GM21576 (cell line): ENCODE measurements at regions not wholly inside any gene's neighbourhood (a gene's known extent, or its start where the extent isn't known, plus 50 kb on each side); places are given as distances from the start of the nearest gene placed in this dataset.
"Not testable (repeated sequence)": the region's sequence is repeated elsewhere in the genome, so short reads cannot be mapped to it uniquely, and the experiment has no call there.

ENCODE experiments used
- ATAC-seq: cut with Tn5 transposase; IDR thresholded peaks from one replicate; pipeline ENCODE4 v1.9.1; 2021; ENCODE audit warnings: mild to moderate bottlenecking, moderate library complexity; ENCODE audit not compliant: unreplicated experiment

- no peak for ATAC-seq
Measured at GRCh38 chr3:144564011-144564410, 592.4 kb downstream of the DIPK2A start.

- ATAC-seq = no peak
Measured at GRCh38 chr3:144566320-144566719, 594.7 kb downstream of the DIPK2A start.

- ATAC-seq = no peak
Measured at GRCh38 chr3:144569651-144570050, 598.0 kb downstream of the DIPK2A start.

- no peak for ATAC-seq
Measured at GRCh38 chr3:144583871-144584270, 612.2 kb downstream of the DIPK2A start.

GRCh38 chr3:144585408-144585807 lies 613.8 kb downstream of the DIPK2A start:
- no peak for ATAC-seq

DNA sequence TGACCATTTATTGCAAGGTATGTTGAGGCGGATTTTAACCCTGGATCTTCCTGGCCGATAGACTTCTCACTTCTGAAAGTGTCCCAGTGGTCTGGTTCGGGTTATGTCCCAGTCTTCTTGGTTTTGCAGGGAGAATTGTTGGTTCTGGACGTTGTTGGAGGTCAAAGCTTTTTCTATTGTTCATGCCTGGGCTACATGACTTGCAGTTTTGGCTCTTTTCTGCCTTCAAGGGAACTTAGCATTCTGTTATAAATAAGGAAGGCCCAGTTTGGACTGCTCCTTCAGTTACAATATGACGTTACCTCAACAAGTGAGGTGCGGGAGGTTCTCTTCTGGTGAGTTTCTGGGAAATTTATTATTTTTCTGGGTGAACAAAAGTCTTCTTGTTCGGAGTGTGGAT lies 614.3 kb downstream of the DIPK2A start:
- ATAC-seq = no peak

- ATAC-seq = no peak
Measured at GRCh38 chr3:144586382-144586781, 614.8 kb downstream of the DIPK2A start.

DNA sequence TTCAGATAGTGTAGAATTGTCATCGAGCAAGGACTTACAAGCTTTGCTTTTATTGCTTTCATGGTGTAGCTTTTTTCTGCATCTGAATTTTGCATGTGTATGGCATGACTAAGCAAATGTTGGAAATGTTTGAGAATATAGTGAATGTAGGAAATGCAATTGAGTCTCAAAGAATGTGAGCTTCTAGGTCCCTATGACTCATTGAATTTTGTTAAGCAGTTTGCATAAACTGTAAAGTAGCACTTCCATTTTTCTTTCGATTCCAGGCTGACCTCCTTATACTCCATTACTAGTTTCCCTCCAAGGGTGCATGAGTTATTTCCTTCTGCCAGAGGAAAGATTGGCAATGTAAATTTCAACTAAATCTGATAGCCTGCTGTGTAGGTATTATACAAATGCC lies 619.2 kb downstream of the DIPK2A start:
- no peak for ATAC-seq

DNA sequence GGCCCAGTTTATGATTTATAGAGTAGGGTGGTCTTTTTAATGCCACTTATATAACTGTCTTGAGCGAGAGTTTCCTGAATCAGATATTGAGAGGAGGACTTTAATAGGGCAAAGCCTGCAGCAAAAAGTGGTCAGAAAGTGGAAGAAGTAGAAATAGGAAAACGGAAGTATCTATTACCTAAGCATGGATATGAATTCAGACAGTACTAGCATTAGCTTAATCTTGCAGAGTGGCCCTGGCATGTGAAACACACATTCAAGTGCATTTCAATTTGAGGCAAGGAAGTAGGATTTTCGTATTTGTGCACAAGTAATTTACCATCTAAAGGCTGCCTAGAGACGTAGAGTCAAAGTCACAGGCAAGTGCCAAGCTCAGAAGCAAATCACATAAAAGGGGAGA lies 622.3 kb downstream of the DIPK2A start:
- no peak for ATAC-seq

DNA sequence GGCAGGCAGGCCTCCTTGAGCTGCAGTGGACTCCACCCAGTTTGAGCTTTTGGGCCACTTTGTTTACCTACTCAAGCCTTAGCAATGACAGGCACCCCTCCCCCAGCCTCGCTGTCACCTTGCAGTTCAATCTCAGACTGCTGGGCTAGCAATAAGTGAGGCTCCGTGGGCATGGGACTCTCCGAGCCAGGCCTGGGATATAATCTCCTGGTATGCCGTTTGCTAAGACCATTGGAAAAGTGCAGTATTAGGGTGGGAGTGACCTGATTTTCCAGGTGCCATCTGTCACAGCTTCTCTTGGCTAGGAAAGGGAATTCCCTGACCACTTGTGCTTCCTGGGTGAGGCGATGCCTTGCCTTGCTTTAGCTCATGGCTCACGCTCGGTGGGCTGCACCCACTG lies 648.6 kb downstream of the DIPK2A start:
- not testable (repeated sequence) for ATAC-seq

DNA sequence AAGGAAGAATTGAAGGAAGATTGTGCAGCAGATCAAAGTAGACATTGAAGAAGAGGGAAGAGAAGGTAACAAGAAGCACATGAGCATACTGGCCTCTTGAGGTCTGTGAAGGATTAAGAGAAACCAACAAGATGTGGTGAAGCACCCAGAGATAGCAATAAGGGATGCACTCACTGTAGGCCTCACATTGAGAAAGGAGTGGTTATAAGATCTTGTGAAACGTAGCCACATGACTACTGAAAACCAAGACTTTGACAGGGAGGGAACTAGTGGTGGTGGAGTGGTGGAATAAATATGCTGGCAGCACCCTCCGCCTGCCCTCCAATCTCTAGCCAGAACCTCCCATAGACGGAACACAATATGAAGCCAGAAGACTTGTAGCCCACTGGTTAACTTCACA lies 651.2 kb downstream of the DIPK2A start:
- no peak for ATAC-seq

DNA sequence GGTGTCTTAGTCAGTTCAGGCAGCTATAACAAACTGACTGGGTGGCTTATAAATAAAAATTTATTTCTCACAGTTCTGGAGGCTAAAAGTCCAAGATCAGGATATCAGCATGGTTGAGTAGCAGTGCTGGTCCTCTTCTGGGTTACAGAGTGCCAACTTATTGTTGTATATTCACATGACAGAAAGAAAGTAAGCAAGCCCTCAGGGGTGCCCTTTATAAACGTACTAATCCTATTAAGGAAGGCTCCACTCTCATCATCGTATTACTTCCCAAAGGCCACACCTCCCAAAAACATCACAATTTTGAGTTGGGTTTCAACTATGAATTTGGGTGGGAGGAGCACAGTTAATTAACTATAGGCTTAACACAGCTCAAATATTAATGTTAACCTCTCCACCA lies 653.0 kb downstream of the DIPK2A start:
- no peak for ATAC-seq

DNA sequence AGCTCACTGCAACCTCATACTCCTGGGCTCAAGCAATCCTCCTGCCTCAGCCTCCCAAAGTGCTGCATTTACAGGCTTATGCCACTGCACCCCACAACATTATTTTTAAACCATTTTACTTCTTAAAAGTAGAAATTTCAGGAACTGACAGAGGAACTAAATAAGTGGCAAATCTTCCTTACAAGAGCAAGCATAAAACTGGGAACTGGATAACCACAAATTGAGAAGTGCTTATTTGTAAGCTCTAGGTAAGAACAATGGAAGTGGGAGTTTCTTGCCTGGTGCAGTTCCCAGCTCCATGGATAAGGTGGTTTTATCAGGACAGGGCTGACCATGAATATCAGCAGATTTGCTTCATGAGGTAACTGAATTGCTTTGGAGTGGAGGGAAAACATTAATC lies 655.2 kb downstream of the DIPK2A start:
- no peak for ATAC-seq

DNA sequence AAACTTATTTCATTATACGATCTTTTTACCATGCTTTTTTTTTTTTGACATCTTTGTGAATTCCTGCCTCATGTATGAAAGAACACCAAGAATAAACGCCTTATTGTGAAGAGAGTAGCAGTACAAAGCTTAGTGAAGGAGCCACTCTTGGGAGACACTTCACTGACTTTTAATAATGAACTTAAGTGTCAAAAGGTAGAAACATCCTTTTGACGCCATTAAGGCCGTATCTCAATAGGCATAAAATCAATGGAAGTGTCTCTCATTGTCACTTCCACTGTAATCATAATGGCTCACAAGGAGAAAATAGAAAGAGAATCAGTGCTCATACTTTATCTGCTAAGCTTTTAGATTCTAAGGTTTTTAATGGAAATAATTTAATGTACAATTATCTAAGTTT lies 657.8 kb downstream of the DIPK2A start:
- ATAC-seq = no peak

DNA sequence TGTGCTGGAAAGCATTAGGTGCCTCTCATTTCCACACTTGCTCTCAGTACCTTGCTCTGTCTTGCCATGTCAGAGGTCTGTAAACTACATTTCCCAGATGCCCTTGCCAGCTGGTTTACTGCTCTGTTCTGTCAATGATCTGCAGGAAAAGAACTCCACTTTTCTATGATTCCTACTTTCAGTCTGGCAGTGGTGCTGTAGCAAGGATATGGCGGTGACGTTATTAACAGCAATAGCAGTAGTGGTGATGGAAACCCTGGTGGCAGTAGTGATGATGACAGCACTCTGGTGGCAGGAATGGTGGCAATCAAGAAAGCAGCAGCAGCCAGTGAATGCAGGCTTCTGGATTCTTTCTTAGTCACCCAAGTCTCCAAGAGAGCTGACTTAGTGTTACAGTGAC lies 665.2 kb downstream of the DIPK2A start:
- ATAC-seq = no peak

GRCh38 chr3:144638009-144638408 lies 666.4 kb downstream of the DIPK2A start:
- ATAC-seq = no peak

DNA sequence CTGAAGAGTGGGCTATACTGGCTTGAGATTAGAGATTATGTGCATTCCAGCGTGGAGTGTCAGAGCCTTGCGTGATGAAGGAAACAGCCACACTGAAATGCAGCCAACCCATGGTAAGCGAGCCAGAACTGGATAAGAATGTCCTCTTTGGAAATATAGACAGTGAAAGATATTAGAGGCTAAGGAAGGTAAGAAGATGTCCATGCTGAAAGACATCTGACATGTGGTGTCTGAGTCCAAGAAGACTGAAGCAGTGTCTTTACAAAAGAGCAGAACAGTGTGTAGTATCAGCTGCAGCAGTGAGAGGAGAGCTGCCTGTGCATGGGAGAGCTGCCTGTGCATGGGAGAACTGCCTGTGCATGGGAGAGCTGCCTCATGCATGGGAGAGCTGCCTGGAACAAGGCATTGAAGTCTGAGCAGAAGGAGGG lies 672.2 kb downstream of the DIPK2A start:
- no peak for ATAC-seq

DNA sequence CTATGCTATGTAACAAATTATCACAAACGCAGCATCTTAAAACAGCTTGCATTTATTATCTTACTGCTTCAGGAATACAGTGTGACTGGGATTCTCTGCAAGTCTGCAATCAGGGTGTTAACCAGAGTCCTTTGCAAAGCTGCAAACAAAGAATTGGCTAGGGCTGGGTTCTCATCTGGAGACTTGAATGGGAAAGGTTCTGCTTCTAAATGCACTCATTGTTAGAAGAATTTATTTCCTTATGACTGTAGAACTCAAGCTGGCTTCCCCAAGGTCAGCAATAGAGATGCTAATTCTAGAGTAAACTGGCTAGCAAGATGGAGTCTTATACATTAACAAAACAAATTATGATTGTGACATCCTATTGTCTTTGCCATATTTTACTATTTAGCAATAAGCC lies 673.7 kb downstream of the DIPK2A start:
- no peak for ATAC-seq

DNA sequence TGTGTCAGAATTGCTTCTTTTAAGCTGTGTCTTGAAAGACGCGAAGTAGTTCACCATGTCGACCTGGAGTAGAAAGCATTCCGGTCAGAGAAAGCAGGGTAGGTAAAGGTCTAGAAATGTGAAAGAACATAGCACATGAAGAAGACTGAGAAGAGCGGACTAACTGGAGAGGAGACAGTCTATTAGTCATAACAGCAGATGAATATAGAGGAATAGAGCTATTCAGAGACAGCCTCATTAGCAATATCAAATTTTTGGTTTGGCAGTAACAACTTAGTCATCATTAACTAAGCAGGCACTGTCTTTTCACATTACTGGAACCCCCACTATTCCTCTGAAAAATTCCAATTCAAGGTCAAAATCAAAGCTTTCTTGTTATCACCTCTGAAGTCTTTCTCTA lies 678.8 kb downstream of the DIPK2A start:
- ATAC-seq = no peak

DNA sequence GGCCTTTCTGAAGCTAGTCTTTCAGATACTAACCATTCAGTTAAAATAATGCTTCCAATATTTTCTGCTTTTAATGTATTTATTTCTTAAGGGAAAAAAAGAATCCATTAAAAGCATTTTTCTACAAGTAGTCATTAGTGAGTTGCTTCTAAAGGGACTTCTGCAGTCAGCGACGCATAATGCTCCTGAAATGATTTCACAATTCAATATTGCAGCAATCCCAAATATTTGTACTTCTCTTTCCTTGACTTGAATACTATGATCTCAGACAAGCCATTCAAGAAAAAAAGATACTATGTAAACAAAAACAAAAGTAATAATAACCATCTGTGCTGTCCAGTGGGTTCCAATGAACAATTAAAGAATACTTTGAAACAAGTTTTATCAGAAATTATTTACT lies 681.0 kb downstream of the DIPK2A start:
- no peak for ATAC-seq

DNA sequence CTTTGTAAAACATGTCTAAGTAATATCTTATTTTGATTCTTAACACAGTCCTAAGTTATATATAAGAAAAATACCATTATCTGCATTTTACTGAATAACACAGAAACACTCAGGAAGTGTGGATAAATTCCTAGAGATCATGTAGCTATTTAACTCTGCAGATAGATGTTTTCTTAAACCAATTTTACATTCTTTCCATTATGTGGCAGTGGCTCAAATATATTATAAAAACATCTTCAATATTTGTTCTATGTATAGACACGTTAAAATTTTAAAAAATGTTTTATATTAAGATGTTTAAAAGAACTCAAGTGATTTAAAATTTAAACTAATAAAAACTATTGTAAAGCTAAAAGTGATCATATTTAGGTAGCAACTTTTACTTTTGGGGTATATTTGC lies 683.8 kb downstream of the DIPK2A start:
- ATAC-seq = no peak

- no peak for ATAC-seq
Measured at GRCh38 chr3:144660186-144660585, 688.6 kb downstream of the DIPK2A start.

DNA sequence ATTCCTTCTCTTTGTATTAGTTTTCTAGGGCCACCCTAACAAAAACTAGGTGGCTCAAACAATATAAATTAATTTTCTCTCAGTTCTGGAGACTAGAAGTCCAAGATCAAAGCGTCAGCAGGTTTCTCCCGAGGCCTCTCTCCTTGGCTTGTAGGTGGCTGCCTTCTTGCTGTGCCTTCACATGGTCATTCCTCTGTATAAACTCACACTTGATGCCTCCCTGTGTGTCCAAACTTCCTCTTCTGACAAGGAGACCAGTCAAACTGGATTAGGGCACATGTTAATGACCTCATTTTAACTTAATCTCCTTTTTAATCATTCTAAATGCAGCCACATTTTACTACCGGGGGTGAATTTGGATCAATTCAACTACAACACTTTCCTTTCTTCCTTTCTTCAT lies 691.1 kb downstream of the DIPK2A start:
- ATAC-seq = no peak
